ENCODE measurements at regions not wholly inside any gene's neighbourhood (a gene's known extent, or its start where the extent isn't known, plus 50 kb on each side); places are given as distances from the start of the nearest gene placed in this dataset.

GRCh38 chr16:65666132-65666941, 544.5 kb upstream of the CDH11 start:
- no peak for DNase-seq (ENCODE audit: extremely low read depth, low read depth)
- H3K4me3 ChIP-seq (replicated peaks; ENCODE audit: low read depth, low read length), result no peak overlapping the region
- no peak for TF ChIP-seq CTCF (IDR thresholded peaks at IDR 0.05; ENCODE audit: low read depth, low read length, missing control alignments)

- no peak for TF ChIP-seq CTCF (IDR thresholded peaks at IDR 0.05; ENCODE audit: low read depth, low read length, missing control alignments)
- H3K4me3 ChIP-seq (replicated peaks; ENCODE audit: low read depth, low read length), result no peak overlapping the region
These were observed 543.7 kb upstream of the CDH11 start for GRCh38 chr16:65665586-65665985.

GRCh38 chr16:65663774-65664173, 541.9 kb upstream of the CDH11 start:
- no peak for TF ChIP-seq CTCF (IDR thresholded peaks at IDR 0.05; ENCODE audit: low read depth, low read length, missing control alignments)
- H3K4me3 ChIP-seq (replicated peaks; ENCODE audit: low read depth, low read length), result no peak overlapping the region
- DNase-seq (ENCODE audit: extremely low read depth, low read depth), result no peak

More at GRCh38 chr16:65665586-65665985, 543.7 kb upstream of the CDH11 start:
- no peak for DNase-seq (ENCODE audit: extremely low read depth, low read depth)

- no peak for TF ChIP-seq CTCF (IDR thresholded peaks at IDR 0.05; ENCODE audit: low read depth, low read length, missing control alignments)
- H3K4me3 ChIP-seq (replicated peaks; ENCODE audit: low read depth, low read length), result no peak overlapping the region
- DNase-seq (ENCODE audit: extremely low read depth, low read depth), result no peak
These were observed 540.4 kb upstream of the CDH11 start for GRCh38 chr16:65662256-65662655.

GRCh38 chr16:65661558-65661957, 539.7 kb upstream of the CDH11 start:
- no peak overlapping the region for H3K4me3 ChIP-seq (replicated peaks; ENCODE audit: low read depth, low read length)
- no peak for DNase-seq (ENCODE audit: extremely low read depth, low read depth)
- TF ChIP-seq CTCF (IDR thresholded peaks at IDR 0.05; ENCODE audit: low read depth, low read length, missing control alignments), result no peak

GRCh38 chr16:65660390-65660789, 538.5 kb upstream of the CDH11 start:
- DNase-seq (ENCODE audit: extremely low read depth, low read depth), result no peak
- no peak overlapping the region for H3K4me3 ChIP-seq (replicated peaks; ENCODE audit: low read depth, low read length)
- no peak for TF ChIP-seq CTCF (IDR thresholded peaks at IDR 0.05; ENCODE audit: low read depth, low read length, missing control alignments)
